CD14-positive monocyte (primary cell): ENCODE measurements at regions not wholly inside any gene's neighbourhood (a gene's known extent, or its start where the extent isn't known, plus 50 kb on each side); places are given as distances from the start of the nearest gene placed in this dataset.

Experiments used
- DNase-seq, 3 donors: peaks; one replicate each; pipeline ENCODE4 v3.0.0-alpha.2; 2011 to 2022
- H2AFZ ChIP-seq: 2 replicates; pipeline ENCODE4 v1.6.0; 2012; ENCODE audit warnings: mild to moderate bottlenecking, low read depth, low read length, inconsistent platforms; ENCODE audit not compliant: insufficient read depth, poor library complexity, severe bottlenecking
- H3K27ac ChIP-seq, 2 donors: 1 replicate in 1 of 2; 2 replicates in 1 of 2; pipeline ENCODE4 v1.5.1; 2012 to 2013; ENCODE audit warnings: low read length in 2 of 2, control low read depth in 1 of 2, inconsistent platforms in 1 of 2, low read depth in 1 of 2, mild to moderate bottlenecking in 1 of 2
- H3K27me3 ChIP-seq, 2 donors: one replicate each; pipeline versions ENCODE4 v1.6.0 to v1.6.1; 2011 to 2013; ENCODE audit warnings: low read length in 2 of 2; ENCODE audit not compliant: control insufficient read depth in 2 of 2, insufficient read depth in 2 of 2
- H3K36me3 ChIP-seq, 2 donors: replicated peaks in 1 of 2; 1 replicate in 1 of 2; 2 replicates in 1 of 2; pipeline versions ENCODE4 v1.5.1 to v1.6.1; 2012 to 2013; ENCODE audit warnings: low read length in 2 of 2, control low read depth in 1 of 2, inconsistent platforms in 1 of 2, mild to moderate bottlenecking in 1 of 2; ENCODE audit not compliant: insufficient read depth in 2 of 2, control insufficient read depth in 1 of 2
- H3K4me1 ChIP-seq, 2 donors: 1 replicate in 1 of 2; 2 replicates in 1 of 2; pipeline versions ENCODE4 v1.5.1 to v1.6.1; 2012 to 2013; ENCODE audit warnings: low read length in 2 of 2, control low read depth in 1 of 2, inconsistent platforms in 1 of 2, mild to moderate bottlenecking in 1 of 2, moderate library complexity in 1 of 2; ENCODE audit not compliant: insufficient read depth in 2 of 2, control insufficient read depth in 1 of 2
- H3K4me2 ChIP-seq: replicated peaks from 2 replicates; pipeline ENCODE3; 2012; ENCODE audit warnings: low read length, moderate library complexity, mild to moderate bottlenecking; ENCODE audit not compliant: poor library complexity, severe bottlenecking; ENCODE audit errors: extremely low read depth
- H3K4me3 ChIP-seq, 3 experiments: fragments of 200-600 bp in 1 of 3; sonication (generic) in 1 of 3; replicated peaks in 1 of 3; 1 replicate in 2 of 3; 2 replicates in 1 of 3; pipeline ENCODE4 v1.5.1; 2011 to 2013; ENCODE audit warnings: low read length in 3 of 3, mild to moderate bottlenecking in 3 of 3, control low read depth in 2 of 3, low read depth in 2 of 3, inconsistent platforms in 1 of 3, moderate library complexity in 1 of 3
- H3K79me2 ChIP-seq: 2 replicates; pipeline ENCODE4 v1.6.0; 2012; ENCODE audit warnings: mild to moderate bottlenecking, control low read depth, inconsistent platforms, low read length, moderate library complexity; ENCODE audit not compliant: insufficient read depth
- H3K9ac ChIP-seq: 2 replicates; pipeline ENCODE4 v1.6.0; 2017; ENCODE audit warnings: low read length, mild to moderate bottlenecking; ENCODE audit not compliant: insufficient read depth, poor library complexity, severe bottlenecking
- H3K9me3 ChIP-seq, 2 donors: replicated peaks in 1 of 2; 1 replicate in 1 of 2; 2 replicates in 1 of 2; pipeline versions ENCODE4 v1.5.1 to v1.6.1; 2012 to 2013; ENCODE audit warnings: low read length in 2 of 2, control low read depth in 1 of 2; ENCODE audit not compliant: control insufficient read depth in 1 of 2, insufficient read depth in 1 of 2
- H4K20me1 ChIP-seq: 2 replicates; pipeline ENCODE4 v1.6.0; 2012; ENCODE audit warnings: mild to moderate bottlenecking, low read length, control low read depth, moderate library complexity; ENCODE audit not compliant: insufficient read depth
- H3K27ac Mint-ChIP-seq, 7 donors: one replicate each; pipeline ENCODE4 v1.8.0; 2020; ENCODE audit warnings: mild to moderate bottlenecking in 7 of 7, mixed read lengths in 7 of 7, moderate library complexity in 6 of 7, inconsistent platforms in 2 of 7
- H3K27me3 Mint-ChIP-seq, 3 donors: one replicate each; pipeline ENCODE4 v1.8.0; 2021 to 2022; ENCODE audit warnings: low read depth in 3 of 3, mild to moderate bottlenecking in 3 of 3, mixed read lengths in 3 of 3, moderate library complexity in 3 of 3, inconsistent platforms in 1 of 3
- H3K36me3 Mint-ChIP-seq, 2 donors: one replicate each; pipeline ENCODE4 v1.8.0; 2020; ENCODE audit warnings: mixed read lengths in 2 of 2, inconsistent platforms in 1 of 2, mild to moderate bottlenecking in 1 of 2
- H3K4me1 Mint-ChIP-seq: one replicate; pipeline ENCODE4 v1.8.0; 2020; ENCODE audit warnings: mild to moderate bottlenecking, mixed read lengths
- H3K4me3 Mint-ChIP-seq, 2 donors: one replicate each; pipeline ENCODE4 v1.8.0; 2020; ENCODE audit warnings: mild to moderate bottlenecking in 2 of 2, mixed read lengths in 2 of 2, moderate library complexity in 1 of 2
- H3K9me3 Mint-ChIP-seq, 7 donors: one replicate each; pipeline ENCODE4 v1.8.0; 2020 to 2022; ENCODE audit warnings: mixed read lengths in 7 of 7, mild to moderate bottlenecking in 6 of 7, moderate library complexity in 6 of 7, inconsistent platforms in 2 of 7
- CTCF ChIP-seq: fragments of 200-600 bp; IDR thresholded peaks from one replicate; pipeline ENCODE4 v1.8.0; 2022; ENCODE audit warnings: antibody characterized with exemption, mild to moderate bottlenecking
- WGBS: methylation state at CpG from one replicate; pipeline ENCODE4 v1.1.5; 2013; ENCODE audit warnings: missing lambda C conversion rate; ENCODE audit not compliant: insufficient coverage; 5-methylcytosine and 5-hydroxymethylcytosine counted together
- intact Hi-C, 2 donors: fragments of 100-400 bp; cut with micrococcal nuclease; formaldehyde crosslinking; loops; one replicate each; pipeline versions ENCODE4 v1.15.0 to v1.15.1; 2023

GRCh38 chr15:29621616-29622015 is 200.7 kb downstream of the TJP1 start:
- H3K4me3 Mint-ChIP-seq, result no peak overlapping the region
- no peak overlapping the region for H3K9ac ChIP-seq
- no CpG with 5 or more reads among the region's 5 CpGs for WGBS
- no peaks in the 10 kb centered on the region for H3K27me3 ChIP-seq
- intact Hi-C loops, result no loop called here
- TF ChIP-seq CTCF, result no peak
- H3K9me3 ChIP-seq, result no peaks in the 10 kb centered on the region
- H4K20me1 ChIP-seq, result no peaks in the 10 kb centered on the region
- H3K79me2 ChIP-seq, result no peaks in the 10 kb centered on the region
- no peak overlapping the region for H3K4me3 ChIP-seq
- no peaks in the 10 kb centered on the region for H3K4me1 ChIP-seq
- H3K36me3 Mint-ChIP-seq, result no peaks in the 10 kb centered on the region
- no peaks in the 10 kb centered on the region for H3K4me1 Mint-ChIP-seq
- no peak overlapping the region for H3K27ac ChIP-seq
- no peak for DNase-seq
- H3K27ac Mint-ChIP-seq, result no peak overlapping the region
- no peak overlapping the region for H2AFZ ChIP-seq
- no peaks in the 10 kb centered on the region for H3K36me3 ChIP-seq
- peaks cover 0 to 3% (median 2%) of the 10 kb centered on the region in 7 donors for H3K9me3 Mint-ChIP-seq
- peaks cover 1 to 3% (median 3%) of the 10 kb centered on the region in 3 donors for H3K27me3 Mint-ChIP-seq
- no peak overlapping the region for H3K4me2 ChIP-seq

GRCh38 chr15:29618586-29618985 is 203.7 kb downstream of the TJP1 start:
- Histone ChIP-seq H3K4me2 (no peak overlapping the region), H3K9me3 (no peaks in the 10 kb centered on the region), H2AFZ (no peak overlapping the region), H3K79me2 (no peaks in the 10 kb centered on the region), H3K4me1 (no peaks in the 10 kb centered on the region), H3K4me3 (no peak overlapping the region), H3K27ac (no peak overlapping the region), H3K27me3 (no peaks in the 10 kb centered on the region), H3K9ac (no peak overlapping the region), H3K36me3 (no peaks in the 10 kb centered on the region), H4K20me1 (no peaks in the 10 kb centered on the region)
- Mint-ChIP-seq H3K27ac (no peak overlapping the region), H3K36me3 (no peaks in the 10 kb centered on the region), H3K27me3 (peaks cover 3% of the 10 kb centered on the region in 3 donors), H3K4me1 (no peaks in the 10 kb centered on the region), H3K4me3 (no peak overlapping the region), H3K9me3 (peaks cover 2 to 6% (median 3%) of the 10 kb centered on the region in 7 donors)
- 75% methylated on average over 2 of the region's 2 CpGs for WGBS
- no peak for DNase-seq
- intact Hi-C loops, result no loop called here
- TF ChIP-seq CTCF, result no peak
